Loucy (cell line): ENCODE measurements at regions not wholly inside any gene's neighbourhood (a gene's known extent, or its start where the extent isn't known, plus 50 kb on each side); places are given as distances from the start of the nearest gene placed in this dataset.

Experiments
- CTCF ChIP-seq: fragments of 200-600 bp; sonication (generic); conservative IDR thresholded peaks from 2 replicates; pipeline ENCODE4 v1.5.1; 2014; ENCODE audit warnings: mild to moderate bottlenecking, antibody characterized with exemption, low read length
- EZH2phosphoT487 ChIP-seq: fragments of 200-600 bp; IDR thresholded peaks from 2 replicates; pipeline ENCODE4 v1.6.1; 2018; ENCODE audit warnings: antibody characterized with exemption, mild to moderate bottlenecking, moderate library complexity, borderline replicate concordance

- TF ChIP-seq CTCF: no peak
- no peak for TF ChIP-seq EZH2phosphoT487
Measured at GRCh38 chr5:158629591-158630312, 470.0 kb downstream of the EBF1 start.
